ENCODE measurements at regions not wholly inside any gene's neighbourhood (a gene's known extent, or its start where the extent isn't known, plus 50 kb on each side); places are given as distances from the start of the nearest gene placed in this dataset.

- TF ChIP-seq, protein P1, sequence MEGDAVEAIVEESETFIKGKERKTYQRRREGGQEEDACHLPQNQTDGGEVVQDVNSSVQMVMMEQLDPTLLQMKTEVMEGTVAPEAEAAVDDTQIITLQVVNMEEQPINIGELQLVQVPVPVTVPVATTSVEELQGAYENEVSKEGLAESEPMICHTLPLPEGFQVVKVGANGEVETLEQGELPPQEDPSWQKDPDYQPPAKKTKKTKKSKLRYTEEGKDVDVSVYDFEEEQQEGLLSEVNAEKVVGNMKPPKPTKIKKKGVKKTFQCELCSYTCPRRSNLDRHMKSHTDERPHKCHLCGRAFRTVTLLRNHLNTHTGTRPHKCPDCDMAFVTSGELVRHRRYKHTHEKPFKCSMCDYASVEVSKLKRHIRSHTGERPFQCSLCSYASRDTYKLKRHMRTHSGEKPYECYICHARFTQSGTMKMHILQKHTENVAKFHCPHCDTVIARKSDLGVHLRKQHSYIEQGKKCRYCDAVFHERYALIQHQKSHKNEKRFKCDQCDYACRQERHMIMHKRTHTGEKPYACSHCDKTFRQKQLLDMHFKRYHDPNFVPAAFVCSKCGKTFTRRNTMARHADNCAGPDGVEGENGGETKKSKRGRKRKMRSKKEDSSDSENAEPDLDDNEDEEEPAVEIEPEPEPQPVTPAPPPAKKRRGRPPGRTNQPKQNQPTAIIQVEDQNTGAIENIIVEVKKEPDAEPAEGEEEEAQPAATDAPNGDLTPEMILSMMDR (IDR thresholded peaks at IDR 0.05; ENCODE audit: low read depth, low read length) = no peak
- peak; percentile 3 to 27 for DNase-seq (ENCODE audit: low read depth in 2 of 2)
- no peak overlapping the region for H3K4me3 ChIP-seq (replicated peaks in 1 of 2; ENCODE audit: low read depth in 2 of 2, low read length in 2 of 2)
Observed at GRCh38 chr13:97658556-97658955, 224.6 kb downstream of the RAP2A start.

- DNase-seq (ENCODE audit: low read depth in 2 of 2) = peak; percentile 6 to 52
- no peak overlapping the region for H3K4me3 ChIP-seq (replicated peaks in 1 of 2; ENCODE audit: low read depth in 2 of 2, low read length in 2 of 2)
- TF ChIP-seq, protein P1 (IDR thresholded peaks at IDR 0.05; ENCODE audit: low read depth, low read length) = peak; percentile 8
Observed at GRCh38 chr13:97659602-97660001, 225.6 kb downstream of the RAP2A start.

- peak in 1 of 2 donors; percentile 5 for DNase-seq (ENCODE audit: low read depth in 2 of 2)
- H3K4me3 ChIP-seq (replicated peaks in 1 of 2; ENCODE audit: low read depth in 2 of 2, low read length in 2 of 2) = no peak overlapping the region
Observed at GRCh38 chr13:97660594-97661260, 226.8 kb downstream of the RAP2A start.

DNA sequence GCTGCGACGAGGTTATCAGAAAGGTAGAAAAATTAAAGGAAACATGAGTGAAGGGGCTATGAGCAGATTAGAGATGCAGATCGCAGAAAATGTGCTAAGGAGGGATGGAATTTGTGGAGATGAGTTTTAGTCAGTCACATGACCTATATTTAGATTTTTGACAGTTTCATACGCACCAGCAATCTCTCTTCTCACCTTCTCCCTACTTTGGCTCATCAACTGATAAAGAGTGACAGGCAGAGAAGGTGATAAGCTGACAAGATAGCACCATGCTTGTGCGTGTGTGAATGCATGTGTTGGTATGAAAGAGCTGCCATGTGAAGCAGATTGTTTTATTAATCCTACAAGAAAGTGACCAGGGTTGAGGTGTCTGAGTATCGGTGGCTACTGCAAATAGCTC is 252.6 kb downstream of the RAP2A start:
- TF ChIP-seq, protein P1 (IDR thresholded peaks at IDR 0.05; ENCODE audit: low read depth, low read length) = no peak

More at GRCh38 chr13:97660594-97661260, 226.8 kb downstream of the RAP2A start:
- TF ChIP-seq, protein P1 (IDR thresholded peaks at IDR 0.05; ENCODE audit: low read depth, low read length) = no peak

GRCh38 chr13:97692628-97693027 is 258.7 kb downstream of the RAP2A start:
- TF ChIP-seq, protein P1 (IDR thresholded peaks at IDR 0.05; ENCODE audit: low read depth, low read length) = no peak
- H3K4me3 ChIP-seq (replicated peaks in 1 of 2; ENCODE audit: low read depth in 2 of 2, low read length in 2 of 2) = no peak overlapping the region
- peak in 1 of 2 donors; percentile 10 for DNase-seq (ENCODE audit: low read depth in 2 of 2)

More for the DNA sequence above, 252.6 kb downstream of the RAP2A start:
- no peak overlapping the region for H3K4me3 ChIP-seq (replicated peaks in 1 of 2; ENCODE audit: low read depth in 2 of 2, low read length in 2 of 2)
- no peak for DNase-seq (ENCODE audit: low read depth in 2 of 2)

GRCh38 chr13:97695684-97696083 is 257.8 kb upstream of the IPO5 start:
- no peak overlapping the region for H3K4me3 ChIP-seq (replicated peaks in 1 of 2; ENCODE audit: low read depth in 2 of 2, low read length in 2 of 2)
- TF ChIP-seq, protein P1 (IDR thresholded peaks at IDR 0.05; ENCODE audit: low read depth, low read length) = no peak
- no peak for DNase-seq (ENCODE audit: low read depth in 2 of 2)

DNA sequence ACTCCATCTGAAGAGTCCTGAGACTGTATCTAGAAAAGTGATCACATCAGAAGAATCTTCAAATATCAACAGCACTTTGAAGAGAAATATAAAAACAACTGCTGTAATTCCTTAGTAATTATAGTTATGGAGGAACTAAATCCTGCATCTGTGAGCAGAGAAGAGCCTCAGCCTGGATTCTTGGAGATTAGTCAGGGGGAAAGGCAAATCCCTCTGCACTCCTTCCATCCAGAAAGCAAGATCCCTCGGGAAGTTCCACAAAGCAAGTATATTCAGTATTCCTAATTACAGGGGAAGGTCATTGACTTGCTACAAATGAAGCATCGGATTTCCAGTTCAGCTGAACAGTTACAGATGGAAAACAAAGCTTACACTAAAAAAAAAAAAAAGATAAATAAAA is 256.6 kb upstream of the IPO5 start:
- TF ChIP-seq, protein P1 (IDR thresholded peaks at IDR 0.05; ENCODE audit: low read depth, low read length) = no peak
- H3K4me3 ChIP-seq (replicated peaks in 1 of 2; ENCODE audit: low read depth in 2 of 2, low read length in 2 of 2) = no peak overlapping the region
- DNase-seq (ENCODE audit: low read depth in 2 of 2) = no peak
